Activated naive CD8-positive, alpha-beta T cell (primary cell): ENCODE measurements at regions not wholly inside any gene's neighbourhood (a gene's known extent, or its start where the extent isn't known, plus 50 kb on each side); places are given as distances from the start of the nearest gene placed in this dataset.
A peak's percentile ranks its signal among the peaks of the same experiment; 100 is the strongest.
"Not testable (repeated sequence)": the region's sequence is repeated elsewhere in the genome, so short reads cannot be mapped to it uniquely, and the experiment has no call there.

Source experiments
- H3K27ac Mint-ChIP-seq: one replicate; pipeline ENCODE4 v1.8.0; 2021; ENCODE audit warnings: mixed read lengths
- H3K27me3 Mint-ChIP-seq: one replicate; pipeline ENCODE4 v1.8.0; 2021; ENCODE audit warnings: mixed read lengths
- H3K36me3 Mint-ChIP-seq: one replicate; pipeline ENCODE4 v1.8.0; 2021; ENCODE audit warnings: mixed read lengths
- H3K4me1 Mint-ChIP-seq: one replicate; pipeline ENCODE4 v1.8.0; 2021; ENCODE audit warnings: low read depth, mixed read lengths
- H3K4me3 Mint-ChIP-seq: one replicate; pipeline ENCODE4 v1.8.0; 2021; ENCODE audit warnings: mild to moderate bottlenecking, mixed read lengths
- H3K9me3 Mint-ChIP-seq: one replicate; pipeline ENCODE4 v1.8.0; 2021; ENCODE audit warnings: low read depth, mixed read lengths

DNA sequence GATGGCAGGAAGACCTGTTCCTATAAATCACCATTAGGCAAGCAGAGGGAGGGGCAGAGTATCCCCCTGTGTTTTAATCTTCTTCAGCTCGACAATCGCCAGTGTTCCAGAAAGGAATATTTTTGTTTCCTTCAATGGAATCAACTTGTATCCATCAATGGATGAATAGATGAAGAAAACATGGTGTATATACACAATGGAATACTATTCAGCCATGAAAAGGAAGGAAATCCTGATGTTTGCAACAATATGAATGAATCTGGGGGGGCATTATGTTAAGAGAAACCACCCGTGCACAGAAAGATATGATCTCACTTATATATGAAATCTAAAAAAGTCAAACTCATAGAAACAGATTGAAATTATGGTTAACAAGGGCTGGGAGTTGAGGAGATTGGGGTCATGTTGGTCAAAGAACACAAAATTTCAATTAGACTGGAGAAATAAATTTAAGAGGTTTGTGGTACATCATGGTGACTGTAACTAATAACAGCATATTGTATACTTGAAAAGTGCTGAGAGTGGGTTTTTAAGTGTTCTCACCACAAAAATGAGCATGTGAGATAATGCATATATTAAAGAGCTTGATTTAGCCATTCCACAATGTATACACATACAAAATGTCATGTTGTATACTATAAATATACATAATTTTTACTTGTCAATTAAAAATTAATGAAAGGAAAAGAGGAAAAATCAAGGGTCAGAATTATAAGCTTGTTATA, 64.2 kb upstream of the ITGA11 start:
- peaks cover 4% of the 10 kb centered on the region for H3K27me3 Mint-ChIP-seq
- no peaks in the 10 kb centered on the region for H3K4me1 Mint-ChIP-seq
- H3K36me3 Mint-ChIP-seq, result no peaks in the 10 kb centered on the region
- H3K27ac Mint-ChIP-seq, result no peak overlapping the region
- H3K9me3 Mint-ChIP-seq, result no peaks in the 10 kb centered on the region
- H3K4me3 Mint-ChIP-seq, result no peak overlapping the region

DNA sequence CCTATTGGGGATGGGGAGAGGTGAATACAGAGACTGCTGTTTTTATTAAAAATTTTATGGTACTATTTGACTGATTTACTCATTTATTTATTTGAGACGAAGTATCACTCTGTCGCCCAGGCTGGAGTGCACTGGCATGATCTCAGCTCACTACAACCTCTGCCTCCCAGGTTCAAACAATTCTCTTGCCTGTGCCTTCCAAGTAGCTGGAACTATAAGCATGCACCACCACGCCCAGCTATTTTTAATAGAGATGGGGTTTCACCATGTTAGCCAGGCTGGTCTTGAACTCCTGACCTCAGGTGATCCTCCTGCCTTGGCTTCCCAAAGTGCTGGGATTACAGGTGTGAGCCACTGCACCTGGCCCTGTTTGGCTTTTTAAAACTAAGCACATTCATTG, 64.8 kb upstream of the ITGA11 start:
- H3K27me3 Mint-ChIP-seq, H3K36me3 Mint-ChIP-seq, H3K4me3 Mint-ChIP-seq: not testable (repeated sequence)

DNA sequence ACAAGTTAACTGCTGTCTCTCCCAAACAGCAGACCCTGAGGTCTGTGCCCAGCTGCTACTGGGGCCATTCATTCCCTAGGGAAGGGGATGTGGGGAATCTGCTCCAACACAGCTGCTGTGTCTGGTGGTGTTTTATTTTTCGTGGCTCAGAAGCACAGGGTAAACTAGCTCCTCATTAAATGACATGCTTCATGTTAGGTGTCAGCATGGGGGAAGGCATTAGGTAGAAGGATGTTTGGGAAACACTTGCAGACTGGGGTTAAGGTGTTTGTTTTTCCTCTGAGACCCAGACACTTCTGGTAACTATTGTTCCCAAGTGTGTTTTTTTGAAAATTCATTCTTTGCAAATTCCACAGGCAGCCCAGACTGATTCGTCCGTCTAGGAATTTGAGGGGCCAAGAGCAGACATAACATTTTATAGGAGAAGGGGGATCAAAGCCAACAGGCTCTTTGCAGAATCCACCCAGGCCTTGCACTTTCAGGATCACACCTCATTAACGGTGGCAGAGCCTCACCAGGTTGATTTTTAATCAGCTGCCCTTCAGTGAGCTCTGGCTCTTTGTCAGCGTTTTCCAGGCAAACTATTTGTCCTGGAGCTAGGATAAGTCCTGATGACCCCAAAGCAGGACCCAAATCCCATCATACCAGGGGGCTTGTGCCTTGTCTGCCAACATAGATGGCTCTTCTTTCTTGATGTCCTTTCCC, 65.4 kb upstream of the ITGA11 start:
- H3K36me3 Mint-ChIP-seq, result no peaks in the 10 kb centered on the region
- no peak overlapping the region for H3K27ac Mint-ChIP-seq
- no peak overlapping the region for H3K4me3 Mint-ChIP-seq
- no peaks in the 10 kb centered on the region for H3K4me1 Mint-ChIP-seq
- no peaks in the 10 kb centered on the region for H3K9me3 Mint-ChIP-seq
- peaks cover 2% of the 10 kb centered on the region for H3K27me3 Mint-ChIP-seq

More for the DNA sequence above, 64.8 kb upstream of the ITGA11 start:
- not testable (repeated sequence) for H3K27ac Mint-ChIP-seq, H3K9me3 Mint-ChIP-seq, H3K4me1 Mint-ChIP-seq

- Mint-ChIP-seq H3K27ac (no peak overlapping the region), H3K36me3 (no peaks in the 10 kb centered on the region)
Measured at GRCh38 chr15:68498076-68498475, 66.1 kb upstream of the ITGA11 start.

GRCh38 chr15:68499620-68500312, 67.8 kb upstream of the ITGA11 start:
- Mint-ChIP-seq H3K9me3 (no peaks in the 10 kb centered on the region), H3K4me1 (peaks cover 4% of the 10 kb centered on the region), H3K27ac (no peak overlapping the region), H3K36me3 (no peaks in the 10 kb centered on the region), H3K27me3 (no peaks in the 10 kb centered on the region), H3K4me3 (no peak overlapping the region)

More at GRCh38 chr15:68498076-68498475, 66.1 kb upstream of the ITGA11 start:
- Mint-ChIP-seq H3K9me3 (no peaks in the 10 kb centered on the region), H3K4me1 (no peaks in the 10 kb centered on the region), H3K27me3 (peaks cover 2% of the 10 kb centered on the region), H3K4me3 (no peak overlapping the region)

- Mint-ChIP-seq H3K27ac (no peak overlapping the region), H3K27me3 (no peaks in the 10 kb centered on the region), H3K4me1 (peaks cover 4% of the 10 kb centered on the region), H3K9me3 (no peaks in the 10 kb centered on the region), H3K36me3 (no peaks in the 10 kb centered on the region), H3K4me3 (no peak overlapping the region)
Measured at GRCh38 chr15:68500363-68501258, 68.6 kb upstream of the ITGA11 start.

DNA sequence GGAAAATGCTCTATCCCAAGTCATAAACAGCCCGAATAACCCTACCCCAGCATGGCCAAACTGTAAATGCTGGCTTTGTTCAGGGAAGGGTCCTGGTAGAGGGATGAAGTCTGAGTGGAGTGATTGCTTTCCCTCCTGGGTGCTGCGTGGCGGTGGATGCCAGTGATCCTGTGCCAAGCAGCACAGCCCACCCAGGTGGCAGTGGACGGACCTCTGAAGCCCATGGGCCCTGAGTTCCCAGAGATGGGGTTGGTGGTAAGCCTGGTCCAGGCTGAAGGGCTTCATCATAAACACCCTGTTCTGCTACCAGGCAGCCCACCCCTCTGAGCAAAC, 69.3 kb upstream of the ITGA11 start:
- Mint-ChIP-seq H3K4me1 (peaks cover 4% of the 10 kb centered on the region), H3K27ac (no peak overlapping the region), H3K4me3 (no peak overlapping the region), H3K27me3 (no peaks in the 10 kb centered on the region), H3K9me3 (no peaks in the 10 kb centered on the region), H3K36me3 (no peaks in the 10 kb centered on the region)

DNA sequence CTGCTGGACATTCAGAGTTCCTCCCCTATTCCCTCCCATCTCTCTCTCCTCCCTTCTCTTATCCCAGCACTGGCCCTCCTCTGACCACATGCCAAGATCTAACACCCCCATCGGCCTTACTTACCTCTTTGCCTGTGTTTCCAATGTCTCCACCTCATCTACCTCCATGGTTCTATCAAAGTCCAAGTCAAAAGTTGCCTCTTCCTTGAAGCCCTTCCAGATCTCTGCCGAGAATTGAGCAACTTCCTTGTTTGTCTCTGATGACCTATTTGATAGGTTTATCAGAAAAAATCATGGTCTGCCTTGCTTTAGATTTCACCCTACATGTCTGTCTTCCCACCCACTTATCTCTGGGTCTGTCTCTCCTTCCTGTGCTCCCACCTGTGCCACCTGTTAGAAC, 69.7 kb upstream of the ITGA11 start:
- H3K27ac Mint-ChIP-seq, result no peak overlapping the region
- H3K4me3 Mint-ChIP-seq, result no peak overlapping the region
- no peaks in the 10 kb centered on the region for H3K36me3 Mint-ChIP-seq
- no peaks in the 10 kb centered on the region for H3K9me3 Mint-ChIP-seq
- H3K4me1 Mint-ChIP-seq, result peaks cover 4% of the 10 kb centered on the region
- peaks cover 2% of the 10 kb centered on the region for H3K27me3 Mint-ChIP-seq

DNA sequence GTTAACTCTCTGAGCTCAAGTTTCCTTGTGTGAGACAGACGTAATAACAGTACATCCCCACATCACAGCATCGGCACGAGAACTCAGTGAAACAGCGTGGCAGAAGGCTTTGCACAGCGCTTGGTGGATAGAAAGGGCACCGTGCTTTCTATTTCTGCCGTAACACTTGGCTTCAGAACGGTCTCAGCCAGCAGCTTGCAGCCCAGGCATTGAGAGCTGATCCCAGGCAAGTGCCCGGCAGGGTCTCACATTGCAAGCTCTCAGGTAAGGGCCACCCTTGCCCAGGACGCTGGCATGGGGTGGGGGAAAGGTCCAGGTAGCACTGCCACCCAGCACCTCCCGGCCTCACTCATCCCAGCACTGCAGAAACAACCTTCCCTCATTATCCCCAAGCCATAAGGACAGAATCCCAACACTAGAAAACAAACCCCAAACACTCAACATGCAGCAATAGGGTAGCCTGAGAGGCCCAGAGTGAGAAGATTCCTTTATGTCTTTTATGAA, 70.5 kb upstream of the ITGA11 start:
- H3K4me1 Mint-ChIP-seq, result peaks cover 4% of the 10 kb centered on the region
- H3K27ac Mint-ChIP-seq, result no peak overlapping the region
- no peak overlapping the region for H3K4me3 Mint-ChIP-seq
- peaks cover 3% of the 10 kb centered on the region for H3K27me3 Mint-ChIP-seq
- no peaks in the 10 kb centered on the region for H3K9me3 Mint-ChIP-seq
- H3K36me3 Mint-ChIP-seq, result no peaks in the 10 kb centered on the region

DNA sequence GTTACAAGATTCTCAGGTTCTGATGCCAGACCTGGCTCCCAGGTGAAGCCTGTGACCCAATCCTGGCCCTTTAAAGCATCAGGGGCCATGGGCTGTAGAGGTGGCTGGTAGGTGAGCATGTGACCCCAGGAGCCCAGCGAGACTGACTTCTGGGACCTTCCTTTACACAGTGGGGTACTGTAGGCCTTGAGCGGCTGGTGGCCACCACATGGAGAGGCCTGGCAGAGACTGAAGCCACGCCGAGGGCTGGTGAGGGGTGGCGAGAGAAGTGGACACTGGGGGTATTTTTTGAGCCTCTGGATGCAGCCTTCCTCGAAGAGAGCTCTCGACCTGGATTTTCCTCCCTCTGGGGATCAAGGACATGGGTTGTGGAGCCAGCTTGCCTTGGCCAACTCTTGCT, 71.2 kb upstream of the ITGA11 start:
- Mint-ChIP-seq H3K27me3 (peaks cover 4% of the 10 kb centered on the region), H3K9me3 (no peaks in the 10 kb centered on the region), H3K4me3 (no peak overlapping the region), H3K27ac (no peak overlapping the region), H3K4me1 (peaks cover 4% of the 10 kb centered on the region), H3K36me3 (no peaks in the 10 kb centered on the region)

DNA sequence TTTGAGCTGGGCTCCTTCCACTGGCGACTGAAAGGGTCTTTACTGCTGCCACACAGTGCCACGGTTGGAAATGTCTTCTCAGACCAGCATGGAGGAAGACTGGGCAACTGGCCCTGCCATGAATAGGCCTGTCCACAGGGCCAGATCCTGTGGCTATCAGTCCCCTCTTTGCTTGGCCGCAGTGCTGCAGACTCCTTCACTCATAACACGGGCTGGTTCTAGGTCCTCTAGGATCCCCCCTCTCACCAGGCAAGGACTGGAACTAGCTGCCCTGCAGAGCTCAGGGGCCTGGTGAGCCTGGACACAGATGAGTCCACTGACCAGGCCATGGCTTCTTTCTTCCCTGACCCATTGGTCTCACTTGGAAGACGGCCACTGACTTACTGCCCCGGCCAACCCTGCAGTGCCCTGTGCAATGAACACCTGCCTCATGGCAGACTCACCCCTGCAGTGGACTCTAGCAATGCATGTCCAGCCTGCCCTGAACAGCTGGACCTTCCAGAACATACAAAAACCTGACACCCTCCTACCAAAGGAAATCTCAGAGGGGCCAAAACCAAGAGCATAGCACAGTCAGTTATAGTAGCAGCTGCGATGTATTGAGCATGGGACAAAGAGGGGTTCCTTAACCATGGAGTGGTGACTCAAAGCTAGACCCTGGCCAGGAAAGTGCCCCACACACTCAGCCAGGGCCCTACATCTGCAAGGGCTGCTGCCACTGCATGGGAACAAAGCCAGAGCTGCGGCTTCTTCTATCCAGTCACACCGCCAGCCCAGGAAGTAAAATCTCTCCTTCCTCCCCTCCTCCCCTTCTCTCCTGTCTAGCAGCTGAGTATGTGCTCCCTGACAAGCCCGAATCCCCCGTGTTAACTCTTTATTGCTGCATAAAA, 72.1 kb upstream of the ITGA11 start:
- H3K27me3 Mint-ChIP-seq, result peaks cover 8% of the 10 kb centered on the region
- peak overlapping the region; percentile 53 for H3K4me3 Mint-ChIP-seq
- H3K9me3 Mint-ChIP-seq, result no peaks in the 10 kb centered on the region
- H3K36me3 Mint-ChIP-seq, result no peaks in the 10 kb centered on the region
- H3K27ac Mint-ChIP-seq, result no peak overlapping the region
- H3K4me1 Mint-ChIP-seq, result peaks cover 4% of the 10 kb centered on the region

DNA sequence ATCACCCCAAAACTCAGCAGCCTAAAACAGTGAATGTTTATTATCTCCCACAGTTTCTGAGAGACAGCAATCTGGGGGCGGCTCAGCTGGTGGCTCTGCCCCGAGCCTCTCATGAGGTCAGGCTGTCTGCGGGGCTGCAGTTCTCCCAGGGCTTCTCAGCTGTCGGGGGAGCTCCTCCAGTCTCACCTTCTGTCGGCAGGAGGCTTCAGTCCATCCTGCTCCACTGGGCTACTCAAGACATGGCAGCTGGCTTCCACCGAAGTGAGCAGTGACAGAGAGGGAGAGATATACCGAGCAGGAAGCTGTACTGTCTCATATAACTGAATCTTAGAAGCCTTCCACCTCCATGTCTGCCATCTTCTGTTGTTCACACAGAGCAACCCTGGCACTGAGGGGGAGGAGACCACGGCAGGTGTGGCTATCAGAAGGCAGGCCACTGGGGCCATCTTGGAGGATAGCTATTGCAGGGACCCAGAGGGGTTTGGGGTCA, 72.8 kb upstream of the ITGA11 start:
- peak overlapping the region; percentile 53 for H3K4me3 Mint-ChIP-seq
- peaks cover 4% of the 10 kb centered on the region for H3K4me1 Mint-ChIP-seq
- H3K9me3 Mint-ChIP-seq, result no peaks in the 10 kb centered on the region
- no peaks in the 10 kb centered on the region for H3K36me3 Mint-ChIP-seq
- H3K27ac Mint-ChIP-seq, result no peak overlapping the region
- H3K27me3 Mint-ChIP-seq, result peaks cover 8% of the 10 kb centered on the region

GRCh38 chr15:68506071-68506470, 72.7 kb upstream of the CORO2B start:
- H3K27me3 Mint-ChIP-seq, result peaks cover 13% of the 10 kb centered on the region
- no peak overlapping the region for H3K27ac Mint-ChIP-seq
- peaks cover 4% of the 10 kb centered on the region for H3K4me1 Mint-ChIP-seq
- H3K4me3 Mint-ChIP-seq, result no peak overlapping the region
- H3K9me3 Mint-ChIP-seq, result no peaks in the 10 kb centered on the region
- H3K36me3 Mint-ChIP-seq, result no peaks in the 10 kb centered on the region

DNA sequence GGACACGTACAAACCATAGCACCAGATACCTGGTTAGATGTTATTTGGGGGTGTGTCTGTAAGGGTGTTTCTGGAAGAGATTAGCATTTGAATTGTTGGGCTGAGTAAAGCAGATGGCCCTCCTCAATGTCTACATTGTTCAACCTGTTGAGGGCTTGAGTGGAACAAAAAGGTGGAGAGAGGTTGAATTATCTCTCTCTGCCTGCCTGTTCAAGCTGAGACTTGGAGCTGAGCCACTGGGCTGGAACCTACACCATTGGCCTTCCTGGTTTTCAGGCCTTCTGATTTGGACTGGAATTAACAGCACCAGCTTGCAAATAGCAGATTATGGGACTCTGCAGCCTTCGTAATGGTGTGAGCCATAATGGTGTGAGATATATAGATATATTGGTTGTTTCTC, 71.3 kb upstream of the CORO2B start:
- Mint-ChIP-seq H3K9me3 (no peaks in the 10 kb centered on the region), H3K27ac (no peak overlapping the region), H3K36me3 (no peaks in the 10 kb centered on the region), H3K4me1 (peaks cover 4% of the 10 kb centered on the region), H3K27me3 (peaks cover 13% of the 10 kb centered on the region), H3K4me3 (no peak overlapping the region)
